ENCODE measurements at regions not wholly inside any gene's neighbourhood (a gene's known extent, or its start where the extent isn't known, plus 50 kb on each side); places are given as distances from the start of the nearest gene placed in this dataset.

DNA sequence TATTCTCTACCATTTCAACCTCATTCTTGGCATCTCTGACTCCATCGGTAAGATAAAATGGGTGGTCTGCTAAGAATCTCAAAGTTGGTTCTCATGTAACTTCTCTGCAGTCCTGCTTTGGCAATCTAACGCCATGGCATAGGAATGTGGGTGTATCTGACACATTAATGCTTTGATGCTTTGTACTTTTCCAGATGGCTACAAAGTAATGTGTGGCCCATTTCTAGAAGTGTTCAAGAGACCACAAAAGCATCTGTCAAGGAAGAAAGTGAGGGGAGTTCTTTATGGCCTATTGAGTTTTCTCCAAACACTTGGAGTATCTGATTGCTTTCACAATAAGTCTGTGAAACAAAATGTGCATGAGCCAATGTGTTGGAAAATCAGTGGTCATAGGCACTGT is 339.9 kb upstream of the TGFBR2 start:
- DNase-seq (ENCODE audit: low spot score), result no peak

DNA sequence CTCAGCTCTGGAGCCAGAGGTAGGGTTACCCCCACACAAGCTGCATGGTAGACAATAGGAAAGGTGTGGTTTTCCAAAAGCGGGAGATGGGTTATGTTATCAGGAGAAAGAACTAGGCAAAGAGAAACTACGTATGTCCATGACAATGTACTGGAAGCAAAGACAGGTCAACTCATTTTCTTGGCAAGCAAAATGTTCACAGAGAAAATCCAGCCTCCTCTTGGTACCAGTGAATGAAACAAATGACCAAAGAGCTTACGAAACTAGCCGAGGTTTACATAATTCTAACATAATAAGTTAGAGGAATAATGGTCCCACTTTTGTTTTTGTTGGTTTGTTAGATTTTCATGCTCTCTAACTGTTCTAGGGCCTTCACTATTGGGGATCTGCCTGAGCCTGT is 338.1 kb upstream of the TGFBR2 start:
- DNase-seq (ENCODE audit: low spot score), result no peak

DNA sequence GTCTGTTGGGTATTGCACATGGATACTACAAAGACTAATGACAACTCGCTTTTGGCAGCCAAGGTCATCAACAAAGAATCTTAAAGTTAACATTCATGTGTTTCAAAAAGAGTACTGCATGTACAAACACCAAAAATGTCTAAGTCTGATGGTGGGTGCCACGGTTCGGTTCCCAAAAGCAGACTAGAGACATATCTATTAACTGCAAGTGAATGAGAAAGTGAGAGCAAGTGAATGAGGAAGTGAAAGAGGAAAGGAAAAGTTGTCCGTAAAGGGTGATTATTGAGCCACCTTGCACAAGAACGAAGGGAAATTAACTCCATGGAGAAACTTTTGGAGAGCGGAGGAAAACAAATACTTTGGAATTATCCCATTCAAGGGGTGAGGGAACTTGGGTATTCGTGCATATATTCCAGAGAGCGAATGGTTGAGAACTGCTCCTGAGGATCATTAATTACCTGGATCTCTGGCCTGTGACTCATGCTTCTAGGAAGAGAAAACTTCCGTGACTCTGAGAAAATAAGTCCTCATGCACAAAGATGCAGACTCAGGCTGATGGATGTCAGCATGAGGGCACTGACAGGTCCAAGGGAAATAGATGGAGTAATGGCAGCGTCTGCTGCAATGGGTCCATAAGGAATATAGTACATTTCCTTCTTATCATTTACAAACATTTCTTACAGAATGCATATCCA is 336.5 kb upstream of the TGFBR2 start:
- no peak for DNase-seq (ENCODE audit: low spot score)

DNA sequence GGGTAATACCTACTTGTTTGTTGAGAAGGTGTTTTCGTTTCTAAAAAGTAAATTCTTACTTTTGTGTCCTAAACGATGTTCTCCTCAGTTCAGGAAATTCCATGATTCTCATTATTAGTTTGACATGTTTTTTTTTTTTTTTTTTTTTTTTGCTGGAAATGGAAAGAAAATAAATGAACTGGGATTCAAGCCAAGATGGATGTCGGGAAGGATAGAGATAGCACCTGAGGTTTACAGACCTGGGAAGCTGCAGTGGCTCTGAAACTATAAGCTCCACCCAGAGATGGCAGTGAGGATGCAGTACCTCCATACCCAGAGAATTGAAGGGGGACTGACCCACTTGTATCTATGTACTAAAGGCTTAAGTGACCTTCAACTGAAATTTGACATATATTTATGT is 334.6 kb upstream of the TGFBR2 start:
- no peak for DNase-seq (ENCODE audit: low spot score)

DNA sequence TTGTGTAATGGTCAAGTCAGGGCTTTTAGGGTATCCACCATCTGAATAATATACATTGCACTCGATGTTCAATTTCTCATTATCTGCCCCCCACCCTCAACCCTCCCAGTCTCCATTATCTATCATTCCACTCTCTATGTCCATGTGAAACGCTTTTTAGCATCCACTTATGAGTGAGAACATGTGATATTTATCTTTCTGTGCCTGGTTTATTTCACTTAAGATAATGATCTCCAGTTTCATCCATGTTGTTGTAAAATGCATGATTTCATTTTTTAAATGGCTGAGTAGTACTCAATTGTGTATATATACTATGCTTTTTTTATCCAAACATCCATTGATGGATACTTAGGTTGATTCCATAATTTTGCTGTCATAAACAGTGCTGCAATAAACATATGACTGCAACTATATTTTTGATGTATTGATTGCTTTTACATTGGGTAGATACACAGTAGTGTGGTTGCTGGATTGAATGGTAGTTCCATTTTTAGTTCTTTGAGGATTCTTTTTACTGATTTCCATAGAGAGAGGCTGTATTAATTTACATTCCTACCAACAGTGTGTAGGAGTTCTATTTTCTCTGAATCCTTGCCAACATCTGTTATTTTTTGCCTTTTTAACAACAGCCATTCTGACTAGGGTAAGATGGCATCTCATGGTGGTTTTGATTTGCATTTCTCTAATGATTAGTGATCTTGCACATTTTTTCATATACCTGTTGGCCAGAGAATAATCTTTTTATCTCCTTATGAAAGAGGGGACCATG is 332.9 kb upstream of the TGFBR2 start:
- DNase-seq (ENCODE audit: low spot score), result no peak

DNA sequence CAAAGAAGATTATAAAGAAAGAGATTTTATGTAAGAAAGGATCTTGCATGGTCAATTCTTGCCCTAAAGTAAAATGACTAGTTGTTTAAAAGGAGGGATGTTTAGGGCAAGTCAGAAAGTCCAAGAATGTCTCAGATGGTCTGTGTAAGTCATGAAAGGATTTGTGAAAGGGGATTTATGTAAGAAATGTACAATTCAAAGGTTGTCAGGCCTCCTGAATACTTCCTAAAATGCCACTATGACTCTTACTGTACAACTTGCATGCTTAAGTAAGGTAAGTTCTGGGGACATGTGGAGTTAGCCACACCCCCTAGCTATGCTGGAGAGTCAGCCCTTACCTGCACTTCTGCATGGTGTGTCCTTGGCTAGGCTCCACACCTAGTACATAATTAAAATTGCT is 328.9 kb upstream of the TGFBR2 start:
- no peak for DNase-seq (ENCODE audit: low spot score)

DNA sequence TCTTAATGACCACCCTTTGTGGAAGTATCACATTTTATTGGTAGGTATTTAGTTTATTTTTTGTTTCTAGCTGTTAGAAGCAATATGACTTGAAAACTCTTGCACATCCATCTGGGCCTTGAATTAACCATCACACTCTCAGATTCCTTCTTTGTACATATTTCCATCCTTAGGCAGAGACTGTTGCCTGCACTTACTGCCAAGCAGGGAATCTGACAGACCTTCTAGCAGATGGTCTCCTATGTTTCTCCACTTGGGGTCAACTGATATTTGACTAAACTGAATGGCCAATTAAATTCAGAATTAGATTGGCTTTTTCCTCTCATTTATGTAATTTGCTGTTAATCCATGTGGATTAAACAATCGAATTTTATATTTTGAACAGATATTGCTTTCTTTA is 324.9 kb upstream of the TGFBR2 start:
- DNase-seq (ENCODE audit: low spot score), result no peak

DNA sequence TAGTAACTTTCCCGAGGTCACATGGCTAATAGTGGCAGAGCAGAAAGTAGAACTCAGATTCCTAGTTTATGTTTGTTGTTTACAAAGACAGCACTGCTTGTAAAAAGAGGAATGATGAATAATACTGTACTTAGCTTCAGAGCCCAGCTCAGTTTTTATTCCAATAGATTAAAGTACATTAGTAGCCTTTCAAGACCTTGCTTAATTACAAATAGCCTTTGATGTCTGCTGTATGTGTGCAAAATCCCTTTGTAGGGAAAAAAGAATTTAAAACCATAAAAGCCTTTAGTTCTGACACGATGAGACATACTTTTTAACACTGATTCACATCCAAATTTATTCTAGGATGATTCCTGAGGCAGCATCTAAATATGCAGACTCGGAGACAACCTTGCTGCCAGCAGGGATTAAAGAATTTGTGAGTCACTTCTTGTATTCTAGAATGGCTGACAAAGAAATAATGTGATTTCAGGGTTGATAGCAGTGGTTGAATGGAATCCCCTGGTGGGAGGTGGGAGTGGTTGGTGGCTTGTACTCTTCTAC is 324.2 kb upstream of the TGFBR2 start:
- DNase-seq (ENCODE audit: low spot score), result no peak

DNA sequence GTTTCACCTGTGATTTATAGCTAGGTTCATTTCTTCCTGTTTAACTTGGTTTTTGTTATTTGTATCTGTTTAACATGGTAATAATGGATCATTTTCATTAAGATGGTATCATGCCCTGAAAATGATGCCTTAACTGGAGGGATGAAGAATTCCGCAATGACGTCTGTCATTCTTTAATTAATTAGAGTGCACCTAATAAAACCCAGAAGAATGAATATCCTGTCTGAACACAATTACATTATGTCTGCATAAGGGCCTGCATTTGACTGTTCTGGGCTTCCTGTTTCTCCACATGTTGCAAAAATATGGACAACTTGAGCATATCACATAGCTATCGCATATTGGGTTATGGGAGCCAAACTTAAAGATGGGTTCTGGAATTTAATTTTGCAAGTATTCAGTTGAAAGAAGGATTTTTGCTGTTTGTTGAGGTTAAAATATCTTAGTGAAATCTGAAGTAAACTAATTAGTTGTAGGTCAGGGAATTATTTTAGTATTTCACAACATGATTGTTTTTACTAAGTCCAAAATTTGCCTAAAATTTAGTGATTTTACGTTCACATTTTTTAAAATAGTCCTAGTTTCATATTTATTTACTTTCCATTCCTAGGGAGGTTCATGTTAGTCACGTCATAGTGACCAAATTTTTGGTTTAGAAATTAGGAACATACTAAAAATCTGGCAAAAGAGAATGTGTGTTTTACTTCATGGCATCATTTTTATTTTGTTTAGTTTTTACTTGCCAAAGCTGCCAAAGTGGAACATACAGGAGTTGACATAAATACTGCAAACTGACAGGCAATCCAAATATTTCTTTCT is 321.0 kb upstream of the TGFBR2 start:
- no peak for DNase-seq (ENCODE audit: low spot score)

DNA sequence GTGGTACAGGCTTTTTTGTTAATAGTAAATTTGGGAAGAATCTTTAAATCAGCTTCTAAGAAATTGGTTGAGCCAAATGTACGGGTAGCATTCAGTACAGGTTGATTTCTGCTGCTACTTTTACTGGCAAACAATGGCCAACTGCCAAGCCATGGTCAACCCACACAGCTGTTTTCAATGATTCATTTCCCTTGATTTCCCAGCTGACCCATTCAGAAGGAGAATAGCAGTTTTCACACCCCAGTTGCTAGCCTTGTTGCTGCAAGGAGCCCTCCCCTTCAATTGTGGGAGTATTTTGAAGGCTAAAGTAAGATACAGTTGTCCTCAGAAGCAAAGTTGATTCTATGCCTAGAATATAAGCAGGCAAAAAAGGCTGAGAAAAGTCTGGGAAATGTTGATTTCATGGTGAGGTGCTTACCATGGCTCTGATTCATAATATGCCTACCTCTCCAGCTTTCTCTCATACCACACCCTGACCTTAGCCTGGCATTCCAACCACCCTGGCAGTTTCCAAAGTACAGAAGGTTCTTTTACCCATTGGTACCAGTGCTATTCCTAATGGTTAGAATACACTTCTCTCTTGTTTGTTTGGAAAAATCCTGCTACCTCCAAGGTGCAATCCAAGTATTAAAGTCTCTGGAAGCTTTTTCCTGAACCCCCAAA is 320.3 kb upstream of the TGFBR2 start:
- no peak for DNase-seq (ENCODE audit: low spot score)

DNA sequence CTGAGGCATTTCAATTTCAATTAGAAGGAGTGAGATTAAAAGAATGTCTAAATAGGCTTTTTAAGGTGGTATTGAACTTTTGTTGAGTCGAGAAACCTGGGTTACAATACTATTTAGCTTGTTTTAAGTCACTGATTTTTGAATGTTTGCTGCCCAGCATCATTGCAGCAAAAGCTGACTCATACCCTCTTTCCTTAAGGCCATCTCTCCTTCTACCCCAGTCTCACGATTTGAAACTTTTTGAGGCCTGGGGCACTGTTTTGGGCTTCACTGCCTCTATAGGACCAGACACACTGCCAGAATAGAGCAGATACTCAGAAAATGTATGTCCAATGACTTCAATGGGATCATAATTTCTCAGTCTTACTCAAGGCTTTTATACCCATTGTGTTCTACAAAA is 319.6 kb upstream of the TGFBR2 start:
- no peak for DNase-seq (ENCODE audit: low spot score)

DNA sequence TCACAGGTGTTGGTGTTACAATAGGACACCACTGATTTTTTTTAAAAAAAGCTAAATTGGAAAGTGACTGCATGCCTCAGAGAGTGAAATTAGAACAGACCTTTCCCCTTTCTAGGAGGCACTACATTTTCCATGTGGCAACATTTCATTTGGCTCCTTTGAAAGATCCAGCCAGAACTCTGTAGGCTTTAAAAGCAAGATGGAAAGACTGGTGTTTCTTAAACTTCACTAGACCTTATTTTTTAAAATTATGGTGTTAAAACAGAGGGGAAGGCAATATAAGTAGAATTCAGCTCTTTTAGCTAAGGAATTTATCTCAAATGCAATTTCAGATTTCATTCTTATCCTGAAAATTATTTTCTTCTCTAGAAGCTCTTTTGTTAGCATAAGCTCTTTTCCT is 317.6 kb upstream of the TGFBR2 start:
- DNase-seq (ENCODE audit: low spot score), result no peak

DNA sequence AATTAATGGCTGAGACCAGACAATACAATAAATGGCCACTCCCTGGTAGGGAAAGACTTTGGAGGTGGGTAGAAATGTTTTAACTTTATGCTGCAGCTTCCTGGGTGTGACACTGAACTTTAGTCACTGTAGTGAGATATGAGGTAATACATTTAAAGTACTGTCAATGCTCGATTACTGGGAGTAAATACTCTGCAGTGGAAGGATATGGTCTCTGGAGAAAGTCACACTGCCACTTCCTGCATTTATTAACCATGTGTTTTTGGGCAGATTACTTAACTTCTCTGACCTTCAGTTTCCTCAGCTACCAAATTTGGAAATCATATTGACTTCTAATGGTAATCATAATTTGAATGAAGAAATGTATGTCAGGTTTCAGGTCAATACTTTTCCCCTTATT is 317.1 kb upstream of the TGFBR2 start:
- peak; percentile 54 for DNase-seq (ENCODE audit: low spot score)

DNA sequence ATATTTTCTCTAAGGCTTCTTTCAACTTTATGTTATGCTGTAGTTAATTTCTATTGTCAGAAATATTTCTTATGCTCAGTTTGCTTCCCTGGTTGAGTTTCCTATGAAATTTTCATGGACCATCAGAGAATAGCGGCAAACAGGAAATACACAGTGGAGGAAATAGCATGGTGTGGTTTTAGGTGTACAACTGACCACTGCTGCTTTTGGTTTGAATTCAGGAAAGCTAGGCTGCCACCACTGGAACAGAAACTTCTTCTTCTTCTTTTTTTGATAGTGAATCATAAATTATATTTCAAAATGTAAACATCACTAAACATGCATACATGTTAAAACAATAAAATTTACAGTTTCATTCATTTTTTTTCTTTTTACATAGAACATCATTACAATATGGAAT is 316.6 kb upstream of the TGFBR2 start:
- no peak for DNase-seq (ENCODE audit: low spot score)

DNA sequence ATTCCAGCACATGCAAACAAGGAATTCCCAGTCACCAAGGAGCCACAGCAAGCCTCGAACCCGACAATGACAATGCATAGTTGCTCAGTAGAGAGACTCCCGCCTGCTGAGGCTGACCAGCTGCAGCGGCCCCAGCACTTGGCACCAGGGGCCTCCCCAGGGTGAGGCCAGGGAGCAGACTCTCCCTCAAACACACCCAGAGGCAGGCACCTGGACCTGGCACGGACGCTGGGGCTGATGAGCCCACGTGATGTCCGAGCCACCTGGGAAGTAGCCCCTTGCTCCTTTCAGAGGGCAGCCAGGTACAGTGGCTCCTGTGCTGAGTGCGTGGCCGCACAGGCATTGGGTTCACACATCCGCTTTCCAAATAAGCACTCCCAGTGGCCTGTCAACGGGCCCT is 315.9 kb upstream of the TGFBR2 start:
- no peak for DNase-seq (ENCODE audit: low spot score)

DNA sequence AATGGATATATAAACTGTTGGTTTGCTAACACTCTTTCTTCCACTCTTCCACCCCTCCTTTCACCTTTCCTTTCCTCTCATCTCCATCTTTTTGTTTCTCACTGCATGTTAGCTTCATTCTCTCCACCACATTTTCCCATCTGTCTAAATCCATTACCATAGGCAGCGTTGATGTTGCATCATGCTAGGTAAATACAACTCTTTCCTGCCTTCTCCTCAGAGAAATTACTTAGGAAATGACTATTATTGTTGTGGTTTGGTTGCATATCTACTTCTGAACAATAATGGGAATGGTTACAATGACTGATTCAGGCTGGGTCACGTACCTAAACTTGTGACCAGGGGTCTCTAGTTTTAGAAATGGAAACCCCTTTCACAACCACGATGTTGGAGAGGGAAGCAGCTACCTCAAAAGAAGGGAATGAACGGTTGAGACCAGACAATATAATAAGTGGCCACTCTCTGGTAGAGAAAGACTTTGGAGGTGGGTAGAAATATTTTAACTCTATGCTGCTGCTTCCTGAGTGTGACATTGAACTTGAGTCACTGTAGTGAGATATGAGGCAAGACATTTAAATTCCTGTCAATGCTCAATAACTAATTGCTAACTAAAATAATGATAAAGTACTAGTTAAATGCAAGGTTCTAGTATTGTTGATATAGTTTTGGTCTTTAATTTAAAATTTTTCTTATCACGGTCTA is 314.1 kb upstream of the TGFBR2 start:
- no peak for DNase-seq (ENCODE audit: low spot score)

DNA sequence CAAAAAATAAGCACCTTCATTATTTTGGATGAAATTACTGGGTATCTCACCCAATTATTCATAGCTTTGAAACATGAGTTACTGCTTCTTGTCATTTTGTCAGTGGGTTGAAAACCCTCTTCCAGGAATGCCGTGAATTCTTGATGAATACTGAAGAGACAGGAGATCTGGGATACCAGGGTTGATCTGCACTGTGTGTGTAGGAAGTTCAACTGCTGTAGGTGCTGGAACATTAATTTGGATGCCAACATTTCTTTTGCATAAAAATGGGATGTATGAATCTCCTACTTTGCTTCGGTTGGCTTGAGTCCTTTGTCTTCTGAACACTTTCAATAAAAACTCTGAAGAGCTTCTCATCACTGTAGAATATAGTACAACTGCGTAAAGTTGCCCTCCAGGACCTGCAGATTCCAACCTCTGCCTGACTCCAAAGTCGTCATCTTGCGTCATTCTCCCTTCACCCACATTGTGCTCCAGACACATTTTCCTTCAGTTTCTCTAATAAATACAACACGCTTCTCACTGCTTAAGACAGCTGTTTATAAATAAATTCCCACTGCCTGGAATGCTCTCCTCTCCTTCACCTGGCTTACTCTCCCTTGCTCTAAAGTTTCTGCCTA is 312.7 kb upstream of the TGFBR2 start:
- no peak for DNase-seq (ENCODE audit: low spot score)

DNA sequence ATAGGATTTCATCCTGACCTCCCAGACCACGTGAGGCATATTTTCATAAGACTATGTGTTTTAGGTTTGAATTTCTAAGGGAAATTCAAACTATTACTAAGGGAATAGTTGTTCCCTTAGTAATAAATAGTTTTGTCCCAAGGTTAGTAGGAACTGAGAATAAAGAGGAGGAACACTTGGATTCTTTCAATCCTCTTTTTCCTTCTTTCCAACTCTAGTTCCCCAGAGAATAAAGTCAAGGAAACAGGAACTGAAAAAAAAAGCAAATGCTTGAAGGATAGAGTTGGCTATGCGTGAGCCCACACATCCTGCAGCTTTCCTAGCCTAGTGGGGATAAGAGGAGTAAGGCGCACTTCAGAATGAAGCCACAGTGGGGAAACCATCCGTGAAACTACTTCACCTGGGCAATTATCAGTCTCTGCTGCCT is 312.1 kb upstream of the TGFBR2 start:
- no peak for DNase-seq (ENCODE audit: low spot score)

DNA sequence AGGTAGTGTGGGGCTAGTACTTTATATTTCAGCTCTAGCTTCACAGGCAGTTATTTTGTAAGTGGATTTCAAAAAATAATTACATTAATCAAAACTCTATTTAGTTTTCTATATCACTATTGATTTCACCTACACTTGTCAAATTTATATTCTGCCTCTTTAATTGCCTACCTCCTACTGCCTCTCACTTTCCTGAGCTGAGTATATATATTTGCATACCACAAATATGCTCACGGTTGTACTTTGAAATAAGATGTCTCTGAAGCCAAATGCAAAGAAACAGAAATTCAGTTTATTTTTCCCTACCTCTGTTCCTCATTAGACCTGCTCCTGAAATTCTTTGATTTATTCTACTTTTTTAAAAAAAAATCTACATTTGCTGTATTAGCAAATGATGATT is 309.3 kb upstream of the TGFBR2 start:
- DNase-seq (ENCODE audit: low spot score), result no peak

DNA sequence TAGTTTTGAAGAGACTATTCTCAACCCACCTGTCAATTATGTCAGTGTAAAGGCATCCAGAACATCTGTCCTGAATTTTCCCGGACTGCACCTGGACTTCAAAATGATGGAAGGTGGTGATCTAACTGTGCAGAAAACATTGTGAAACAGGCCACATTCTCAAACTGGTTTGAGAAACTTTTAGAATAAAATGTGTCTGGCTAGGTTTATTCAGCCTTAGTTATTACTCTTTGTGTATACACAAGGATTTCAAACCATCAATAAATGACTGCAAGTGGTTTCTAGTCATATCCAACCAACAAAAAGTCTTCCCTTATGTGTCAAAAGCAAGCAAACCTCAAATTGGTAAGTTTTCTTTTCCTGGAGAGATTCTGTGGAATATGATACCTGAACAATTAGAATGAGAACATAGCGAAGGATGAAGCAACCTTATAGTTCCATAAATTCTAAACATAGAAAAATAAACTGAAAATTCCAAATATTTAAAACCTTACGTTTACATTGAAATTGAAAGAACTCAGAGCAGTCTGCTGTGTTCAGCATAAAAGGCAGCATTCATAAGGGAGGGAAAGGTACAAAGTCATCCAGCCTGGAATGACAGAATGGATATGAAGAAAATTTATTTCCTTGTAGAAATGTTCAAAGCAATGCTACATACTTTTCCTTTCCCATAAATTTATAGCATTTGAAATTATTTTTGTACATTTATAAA is 306.6 kb upstream of the TGFBR2 start:
- no peak for DNase-seq (ENCODE audit: low spot score)
